SK-N-MC (cell line): ENCODE measurements at regions not wholly inside any gene's neighbourhood (a gene's known extent, or its start where the extent isn't known, plus 50 kb on each side); places are given as distances from the start of the nearest gene placed in this dataset.

Source experiments
- DNase-seq: peaks from one replicate; pipeline ENCODE4 v3.0.0-alpha.2; 2011; ENCODE audit warnings: low read depth, low spot score
- H3K27ac ChIP-seq: fragments of 200-600 bp; sonication (generic); 2 replicates; pipeline ENCODE4 v1.5.1; 2016; ENCODE audit warnings: mixed run types
- H3K36me3 ChIP-seq: fragments of 200-600 bp; sonication (generic); 2 replicates; pipeline ENCODE4 v1.6.1; 2017; ENCODE audit warnings: antibody characterized with exemption, low read length, mixed read lengths; ENCODE audit not compliant: insufficient read depth
- H3K4me3 ChIP-seq: fragments of 200-600 bp; sonication (generic); 2 replicates; pipeline ENCODE4 v1.5.1; 2016
- H3K9ac ChIP-seq: fragments of 200-600 bp; sonication (generic); 2 replicates; pipeline ENCODE4 v1.8.0; 2017; ENCODE audit warnings: mixed run types, mixed read lengths; ENCODE audit not compliant: insufficient read length
- H3K9me3 ChIP-seq: fragments of 200-600 bp; sonication (generic); 2 replicates; pipeline ENCODE4 v1.6.1; 2017; ENCODE audit warnings: low read depth, mild to moderate bottlenecking, antibody characterized with exemption, low read length, moderate library complexity, mixed read lengths
- EZH2 ChIP-seq: fragments of 200-600 bp; sonication (generic); IDR thresholded peaks from one replicate; pipeline ENCODE4 v1.6.1; 2017; ENCODE audit warnings: antibody characterized with exemption
- FOXP2 ChIP-seq: optimal IDR thresholded peaks from 2 replicates; pipeline ENCODE3; 2011; ENCODE audit warnings: mild to moderate bottlenecking, moderate library complexity; ENCODE audit not compliant: insufficient read depth; ENCODE audit errors: extremely low read length, control extremely low read depth
- POLR2AphosphoS5 ChIP-seq: IDR thresholded peaks from 2 replicates; pipeline ENCODE4 v1.6.1; 2012; ENCODE audit warnings: mild to moderate bottlenecking, low read depth, low read length, borderline replicate concordance

GRCh38 chr2:8312861-8313830 lies 368.7 kb upstream of the ID2 start:
- H3K9me3 ChIP-seq: no peaks in the 10 kb centered on the region
- no peak overlapping the region for H3K4me3 ChIP-seq
- TF ChIP-seq EZH2: no peak
- TF ChIP-seq POLR2AphosphoS5: no peak
- no peak for TF ChIP-seq FOXP2
- no peak overlapping the region for H3K27ac ChIP-seq
- H3K9ac ChIP-seq: no peak overlapping the region
- no peak for DNase-seq
- H3K36me3 ChIP-seq: no peaks in the 10 kb centered on the region

DNA sequence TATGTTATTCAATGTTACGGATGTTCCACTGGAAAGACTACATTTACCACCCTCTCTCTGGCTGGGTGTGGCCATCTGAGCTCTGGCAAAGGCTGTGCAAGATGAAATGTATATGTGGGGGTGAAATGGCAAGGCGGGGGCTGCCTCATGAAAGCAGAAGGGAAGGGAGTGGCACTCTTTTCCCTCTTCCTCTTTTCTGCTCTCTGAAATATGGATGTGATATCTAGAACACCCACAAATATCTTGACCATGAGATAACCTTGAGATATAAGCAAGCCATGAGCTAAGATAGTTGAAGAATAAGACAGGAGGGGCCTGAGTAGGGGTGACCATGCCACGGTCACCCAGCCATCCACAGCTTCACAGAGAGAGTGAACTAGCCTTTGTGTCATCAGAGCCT lies 367.8 kb upstream of the ID2 start:
- Histone ChIP-seq H3K27ac (no peak overlapping the region), H3K9ac (no peak overlapping the region), H3K9me3 (no peaks in the 10 kb centered on the region), H3K4me3 (no peak overlapping the region), H3K36me3 (no peaks in the 10 kb centered on the region)
- no peak for TF ChIP-seq FOXP2
- TF ChIP-seq POLR2AphosphoS5: no peak
- TF ChIP-seq EZH2: no peak
- no peak for DNase-seq

DNA sequence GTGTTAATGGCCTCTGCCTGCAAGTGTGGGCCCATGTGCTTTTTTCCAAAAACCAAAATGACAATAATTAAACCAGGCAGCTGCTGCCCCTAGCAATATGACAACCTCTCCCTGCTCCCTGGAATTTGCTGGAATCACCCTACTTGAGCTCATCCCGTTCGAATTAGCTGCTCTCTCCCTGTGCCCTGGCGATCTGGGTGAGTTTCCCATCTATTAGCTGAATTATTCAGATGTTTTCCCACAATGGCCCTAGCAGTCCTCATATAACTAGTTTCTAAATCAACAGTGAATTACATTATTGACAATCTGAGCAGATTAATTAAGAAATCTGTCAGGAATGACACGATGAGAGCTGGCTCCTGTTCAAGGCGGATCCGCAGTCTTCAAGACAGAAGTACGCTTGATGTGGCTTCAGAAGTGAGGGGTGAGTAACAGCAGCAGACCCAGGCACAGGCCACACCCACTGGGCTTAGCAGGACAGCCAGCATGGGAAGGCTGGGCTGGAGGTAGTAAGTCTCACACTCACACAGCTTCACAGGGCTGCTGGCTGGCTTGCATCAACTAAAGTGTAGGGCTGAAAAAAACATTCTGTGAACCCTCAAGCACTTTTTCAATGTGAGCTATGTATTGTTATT lies 366.2 kb upstream of the ID2 start:
- Histone ChIP-seq H3K36me3 (no peaks in the 10 kb centered on the region), H3K9me3 (no peaks in the 10 kb centered on the region), H3K9ac (no peak overlapping the region), H3K27ac (no peak overlapping the region), H3K4me3 (no peak overlapping the region)
- TF ChIP-seq EZH2 (no peak), FOXP2 (no peak), POLR2AphosphoS5 (no peak)
- DNase-seq: no peak

DNA sequence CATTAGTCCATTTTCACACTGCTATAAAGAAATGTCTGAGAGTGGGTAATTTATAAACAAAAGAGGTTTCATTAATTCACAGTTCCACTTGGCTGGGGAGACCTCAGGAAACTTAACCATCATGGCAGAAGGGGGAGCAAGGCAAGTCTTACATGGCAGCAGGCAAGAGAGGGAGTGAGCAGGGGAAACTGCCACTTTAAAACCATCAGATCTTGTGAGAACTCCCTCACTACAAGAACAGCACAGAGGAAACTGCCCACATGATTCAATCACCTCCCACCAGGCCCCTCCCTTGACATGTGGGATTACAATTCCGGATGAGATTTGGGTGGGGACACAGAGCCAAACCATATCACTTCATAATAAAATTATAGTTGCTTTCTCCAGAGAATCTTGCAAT lies 365.5 kb upstream of the ID2 start:
- no peak for DNase-seq
- H3K9me3 ChIP-seq: no peaks in the 10 kb centered on the region
- TF ChIP-seq FOXP2: no peak
- TF ChIP-seq POLR2AphosphoS5: no peak
- TF ChIP-seq EZH2: no peak

GRCh38 chr2:8317418-8317817 lies 364.4 kb upstream of the ID2 start:
- Histone ChIP-seq H3K9me3 (no peaks in the 10 kb centered on the region), H3K36me3 (no peaks in the 10 kb centered on the region), H3K9ac (no peak overlapping the region), H3K4me3 (no peak overlapping the region), H3K27ac (no peak overlapping the region)
- TF ChIP-seq EZH2 (no peak), FOXP2 (no peak), POLR2AphosphoS5 (no peak)
- DNase-seq: no peak

More for the DNA sequence above, 365.5 kb upstream of the ID2 start:
- Histone ChIP-seq H3K36me3 (no peaks in the 10 kb centered on the region), H3K9ac (no peak overlapping the region), H3K27ac (no peak overlapping the region), H3K4me3 (no peak overlapping the region)

- Histone ChIP-seq H3K36me3 (no peaks in the 10 kb centered on the region), H3K4me3 (no peak overlapping the region), H3K9ac (no peak overlapping the region), H3K27ac (no peak overlapping the region), H3K9me3 (no peaks in the 10 kb centered on the region)
- TF ChIP-seq EZH2 (no peak), FOXP2 (no peak), POLR2AphosphoS5 (no peak)
- DNase-seq: no peak
Observed at GRCh38 chr2:8319219-8319618, 362.6 kb upstream of the ID2 start.

DNA sequence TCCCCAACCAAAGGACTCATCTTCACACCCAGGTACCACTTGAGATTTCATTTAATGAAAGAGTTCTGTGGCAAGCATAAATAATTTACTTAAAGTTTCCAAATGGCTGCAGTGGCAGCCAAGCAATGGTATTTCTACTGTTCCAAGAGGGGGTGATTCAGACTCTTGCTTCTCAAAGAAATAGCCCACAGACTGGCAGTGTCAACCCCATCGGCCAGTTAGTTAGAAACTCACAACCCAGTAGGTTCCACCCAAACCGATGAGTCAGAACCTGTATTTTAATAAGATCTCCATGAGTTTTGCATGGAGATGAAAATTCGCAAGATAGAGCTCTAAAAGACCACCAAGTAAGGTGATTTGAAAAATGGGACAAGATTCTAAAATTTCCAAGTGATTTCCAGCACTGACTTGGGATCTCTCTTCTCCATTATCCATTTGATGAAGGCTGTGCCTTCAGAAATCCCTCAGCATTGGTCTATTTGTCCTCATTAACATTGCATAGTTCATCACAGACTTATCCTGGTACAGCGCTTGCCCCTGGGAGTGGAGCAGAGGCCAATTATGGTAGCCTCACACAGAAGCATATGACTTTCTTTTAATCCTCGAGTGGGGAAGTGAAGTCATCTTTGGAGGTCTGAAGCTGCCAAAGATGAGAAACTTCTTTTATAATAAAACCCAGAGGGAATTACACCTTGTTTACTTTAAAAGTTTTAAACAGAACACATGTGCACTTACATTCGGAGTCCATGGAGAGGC lies 361.4 kb upstream of the ID2 start:
- Histone ChIP-seq H3K4me3 (no peak overlapping the region), H3K9ac (no peak overlapping the region), H3K27ac (no peak overlapping the region), H3K36me3 (no peaks in the 10 kb centered on the region), H3K9me3 (no peaks in the 10 kb centered on the region)
- TF ChIP-seq POLR2AphosphoS5: no peak
- no peak for TF ChIP-seq EZH2
- no peak for TF ChIP-seq FOXP2
- DNase-seq: no peak

DNA sequence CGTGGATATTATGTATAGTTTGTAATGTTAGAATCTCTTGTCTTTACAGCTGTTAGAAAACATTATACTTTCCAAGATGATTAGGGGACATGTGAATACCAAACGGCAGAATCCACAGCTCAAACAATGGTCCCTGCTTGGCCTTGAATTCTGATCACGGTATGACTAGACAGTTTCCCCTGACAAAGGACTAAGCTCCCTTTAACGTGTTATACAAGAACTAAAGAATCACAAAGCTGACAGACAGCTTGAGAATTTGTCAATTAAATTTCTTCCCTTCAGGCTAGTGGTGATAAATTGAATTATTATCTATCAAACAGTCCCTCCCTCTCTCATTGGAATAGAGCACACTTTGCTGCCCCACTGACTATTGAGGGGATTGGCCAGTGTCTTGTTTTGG lies 359.2 kb upstream of the ID2 start:
- Histone ChIP-seq H3K36me3 (no peaks in the 10 kb centered on the region), H3K4me3 (no peak overlapping the region), H3K9me3 (no peaks in the 10 kb centered on the region), H3K27ac (no peak overlapping the region), H3K9ac (no peak overlapping the region)
- no peak for DNase-seq
- no peak for TF ChIP-seq POLR2AphosphoS5
- no peak for TF ChIP-seq EZH2
- TF ChIP-seq FOXP2: no peak
